Activated CD4-positive, alpha-beta T cell treated with anti-CD3 and anti-CD28 coated beads, Interleukin-2, amount 50 U/mL, for 24 hours (primary cell): ENCODE measurements at regions not wholly inside any gene's neighbourhood (a gene's known extent, or its start where the extent isn't known, plus 50 kb on each side); places are given as distances from the start of the nearest gene placed in this dataset.
"Not testable (repeated sequence)": the region's sequence is repeated elsewhere in the genome, so short reads cannot be mapped to it uniquely, and the experiment has no call there.

Source experiments
- DNase-seq, 2 donors: peaks; one replicate each; pipeline ENCODE4 v3.0.0-alpha.2; 2020; ENCODE audit warnings: low read depth in 1 of 2, low spot score in 1 of 2

DNA sequence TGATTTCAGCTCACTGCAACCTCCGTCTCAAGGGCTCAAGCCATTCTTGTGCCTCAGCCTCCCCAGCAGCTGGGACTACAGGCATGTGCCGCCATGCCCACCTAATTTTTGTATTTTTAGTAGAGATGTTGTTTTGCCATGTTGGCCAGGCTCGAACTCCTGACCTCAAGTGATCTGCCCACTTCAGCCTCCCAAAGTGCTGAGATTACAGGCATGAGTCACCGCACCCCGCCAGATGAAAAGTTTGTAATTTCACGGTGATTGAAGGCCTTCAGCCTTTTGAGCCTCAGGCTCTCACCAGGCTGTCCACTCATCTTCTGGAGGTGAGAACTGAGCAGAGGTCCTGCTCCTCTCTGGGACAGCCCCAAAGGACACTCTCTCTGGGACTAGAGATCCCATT is 103.2 kb downstream of the HIF1AN start:
- not testable (repeated sequence) for DNase-seq

DNA sequence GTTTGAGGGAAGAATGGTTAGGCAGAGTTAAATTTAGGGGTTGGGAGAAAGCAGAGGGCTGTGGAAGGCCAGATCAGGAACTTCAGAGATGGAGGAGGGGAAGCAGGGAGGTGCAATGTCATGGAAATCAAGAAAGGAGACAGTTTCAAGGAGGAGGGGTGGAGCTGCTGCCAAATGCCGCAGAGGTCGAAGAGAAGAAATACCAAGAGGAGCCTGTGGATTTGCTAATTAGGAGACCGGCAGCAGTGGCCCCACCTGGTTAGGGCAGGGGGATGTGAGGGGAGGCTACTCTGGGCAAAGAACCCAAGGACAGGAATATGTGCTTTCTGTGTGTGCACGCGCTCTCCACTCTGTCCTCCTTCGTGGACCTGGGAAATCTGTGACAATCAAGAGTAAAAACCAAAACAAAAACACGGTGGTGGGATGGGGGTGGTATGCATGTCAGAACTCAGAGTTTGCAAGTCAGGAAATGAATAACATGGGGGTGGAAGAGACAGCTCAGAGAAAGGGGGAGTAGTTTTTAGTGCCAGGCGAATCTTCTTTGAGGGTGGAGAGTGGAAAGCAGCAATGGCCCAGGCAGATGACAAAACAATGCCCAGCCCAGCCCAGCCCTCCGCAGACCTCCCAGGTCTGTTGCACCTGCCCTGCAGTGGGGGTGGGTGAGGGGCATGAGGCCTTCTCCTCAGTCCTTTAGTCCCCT is 102.9 kb upstream of the PAX2 start:
- no peak for DNase-seq

DNA sequence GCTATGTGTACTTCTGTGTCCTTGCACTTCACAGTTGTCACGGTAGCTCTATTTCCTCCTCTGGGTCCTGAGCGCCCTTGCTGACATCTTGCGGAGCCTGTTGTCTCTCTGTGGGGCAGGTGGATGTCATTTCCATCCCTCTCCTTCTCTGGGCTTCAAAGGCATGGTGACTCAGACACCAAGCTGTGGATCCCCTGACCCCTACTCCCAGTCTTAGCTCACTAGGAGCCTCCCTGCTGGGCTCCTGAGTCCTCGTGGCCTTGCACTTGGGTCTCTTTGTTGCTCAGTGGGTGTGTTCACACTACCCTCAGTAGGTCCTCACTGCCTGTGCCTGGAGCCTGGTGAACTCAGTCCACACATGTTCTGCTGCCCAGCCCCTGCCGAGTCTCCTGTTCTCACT is 100.3 kb upstream of the PAX2 start:
- DNase-seq: no peak

DNA sequence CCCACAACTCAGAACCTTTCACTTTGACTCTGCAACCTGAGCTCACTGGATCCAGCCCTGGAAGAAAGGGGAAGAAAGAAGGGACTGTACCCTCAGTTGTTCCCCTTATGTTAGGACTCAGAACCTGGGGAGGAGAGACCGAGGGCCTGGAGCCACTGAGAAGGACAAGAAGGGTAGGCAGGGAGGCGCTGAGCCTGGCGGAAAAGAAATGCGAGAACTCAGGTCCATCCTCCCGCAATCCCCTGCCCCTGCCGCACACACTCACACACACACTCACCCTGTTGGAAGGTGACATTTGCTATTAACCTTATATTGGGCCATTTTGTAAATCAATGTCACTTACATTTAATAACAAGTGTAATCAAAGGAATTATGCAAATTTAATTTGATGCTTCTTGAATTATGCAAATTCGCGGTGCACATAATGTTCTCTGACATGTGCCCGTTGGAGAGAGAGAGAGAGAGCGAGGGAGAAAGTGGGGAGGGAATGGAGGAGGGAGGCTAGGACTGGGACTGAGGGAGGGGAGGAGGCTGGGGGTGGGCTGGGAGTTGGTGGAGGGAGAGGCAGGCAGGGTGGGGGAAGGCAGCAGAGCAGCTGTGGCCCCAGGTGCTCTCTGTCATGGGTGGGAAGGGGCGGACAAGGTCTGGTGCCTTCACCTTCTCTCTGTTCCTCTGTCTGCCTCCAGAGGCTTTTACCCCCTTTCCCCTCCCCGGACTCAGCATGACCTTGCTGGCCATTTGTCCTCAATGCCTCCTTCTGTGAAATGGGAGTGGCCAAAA is 99.6 kb upstream of the PAX2 start:
- no peak for DNase-seq

DNA sequence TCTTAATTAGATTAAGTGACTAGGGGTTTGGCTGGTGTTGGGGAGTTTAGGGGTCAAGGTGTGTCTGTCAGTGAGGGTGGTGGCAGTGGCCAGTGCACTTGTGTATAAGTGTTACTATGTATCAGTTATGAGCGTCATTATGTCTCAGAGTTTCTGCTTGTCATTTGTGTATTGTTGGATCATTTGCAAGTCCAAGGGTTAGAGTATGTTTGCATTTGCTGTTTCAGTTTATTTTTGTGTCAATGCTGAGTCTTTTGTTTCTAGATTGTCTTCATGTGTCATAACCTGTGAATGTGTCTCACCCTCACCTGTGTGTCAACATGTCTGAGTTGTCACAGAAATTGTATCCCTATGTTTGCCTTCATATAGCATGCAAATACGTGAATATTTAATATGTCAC is 97.5 kb upstream of the PAX2 start:
- DNase-seq: no peak

DNA sequence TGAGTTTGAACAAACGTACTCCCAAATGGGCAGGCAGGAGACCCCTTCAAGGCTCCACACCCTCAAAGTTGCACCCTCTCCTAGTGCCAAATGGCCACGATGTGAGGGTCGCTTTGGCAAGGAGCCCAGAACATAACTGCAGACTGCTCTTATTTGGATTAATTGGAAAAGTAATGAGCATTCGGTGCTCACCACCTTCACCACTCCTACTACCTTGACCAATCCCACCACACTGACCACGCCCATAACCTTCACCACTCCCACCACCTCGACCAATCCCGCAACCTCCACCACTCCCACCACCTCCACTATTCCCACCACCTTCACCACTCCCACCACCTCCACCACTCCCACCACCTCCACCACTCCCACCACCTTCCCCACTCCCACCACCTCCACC is 94.7 kb upstream of the PAX2 start:
- no peak for DNase-seq

DNA sequence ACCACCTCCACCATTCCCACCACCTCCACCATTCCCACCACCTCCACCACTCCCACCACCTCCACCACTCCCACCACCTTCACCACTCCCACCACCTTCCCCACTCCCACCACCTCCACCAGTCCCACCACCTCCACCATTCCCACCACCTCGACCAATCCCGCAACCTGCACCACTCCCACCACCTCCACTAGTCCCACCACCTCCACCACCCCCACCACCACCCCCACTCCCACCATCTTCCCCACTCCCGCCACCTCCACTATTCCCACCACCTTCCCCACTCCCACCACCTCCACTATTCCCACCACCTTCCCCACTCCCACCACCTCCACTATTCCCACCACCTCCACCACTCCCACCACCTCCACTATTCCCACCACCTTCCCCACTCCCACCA is 94.3 kb upstream of the PAX2 start:
- DNase-seq: not testable (repeated sequence)

DNA sequence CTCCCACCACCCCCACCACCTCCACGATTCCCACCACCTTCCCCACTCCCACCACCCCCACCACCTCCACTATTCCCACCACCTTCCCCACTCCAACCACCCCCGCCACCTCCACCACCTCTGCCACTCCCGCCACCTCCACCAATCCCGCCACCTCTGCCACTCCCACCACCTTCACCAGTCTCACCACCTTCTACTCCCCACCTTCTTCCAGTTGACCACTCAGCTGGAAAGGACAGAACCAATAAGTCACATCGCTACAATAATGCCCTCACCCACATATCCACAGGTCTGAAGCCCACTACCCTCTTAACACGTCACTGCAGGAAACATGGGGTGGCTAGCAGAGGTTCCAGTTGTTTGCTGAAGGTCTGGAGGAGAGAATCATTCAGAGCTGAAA is 93.5 kb upstream of the PAX2 start:
- DNase-seq: no peak

DNA sequence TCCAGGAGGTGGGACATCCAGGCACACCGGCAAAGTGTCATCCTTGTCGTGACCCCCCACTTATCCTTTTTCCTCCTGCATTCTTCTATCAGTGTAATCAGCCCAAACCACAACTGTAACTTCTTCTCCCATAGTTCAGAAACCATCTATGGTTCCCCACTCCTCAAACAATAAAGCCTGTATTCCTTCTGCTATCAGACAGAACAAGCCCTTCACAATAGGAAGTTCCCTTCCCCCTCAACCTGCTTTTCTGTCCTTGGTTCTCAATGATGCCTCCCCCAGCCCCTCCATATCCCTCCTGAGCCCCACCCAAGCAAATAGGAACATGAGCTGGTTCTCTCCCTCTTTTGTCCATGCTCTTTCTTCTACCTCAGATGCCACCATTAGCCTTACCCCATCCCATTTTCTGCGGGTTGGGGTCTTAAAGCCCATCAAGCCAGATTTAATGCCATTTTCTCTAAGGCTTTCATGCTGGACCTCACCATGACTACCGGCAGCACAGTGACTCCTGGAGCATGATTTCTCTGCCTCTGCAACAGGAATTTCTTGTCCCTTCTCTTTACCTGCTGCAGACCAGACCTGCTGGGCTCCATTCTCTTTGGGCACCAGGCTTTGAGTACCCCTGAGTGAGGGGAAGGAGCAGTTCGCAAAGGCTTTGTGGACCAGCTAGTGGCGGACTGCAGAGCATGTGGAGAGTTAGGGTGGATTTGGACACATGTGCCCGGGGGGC is 92.8 kb upstream of the PAX2 start:
- DNase-seq: no peak

DNA sequence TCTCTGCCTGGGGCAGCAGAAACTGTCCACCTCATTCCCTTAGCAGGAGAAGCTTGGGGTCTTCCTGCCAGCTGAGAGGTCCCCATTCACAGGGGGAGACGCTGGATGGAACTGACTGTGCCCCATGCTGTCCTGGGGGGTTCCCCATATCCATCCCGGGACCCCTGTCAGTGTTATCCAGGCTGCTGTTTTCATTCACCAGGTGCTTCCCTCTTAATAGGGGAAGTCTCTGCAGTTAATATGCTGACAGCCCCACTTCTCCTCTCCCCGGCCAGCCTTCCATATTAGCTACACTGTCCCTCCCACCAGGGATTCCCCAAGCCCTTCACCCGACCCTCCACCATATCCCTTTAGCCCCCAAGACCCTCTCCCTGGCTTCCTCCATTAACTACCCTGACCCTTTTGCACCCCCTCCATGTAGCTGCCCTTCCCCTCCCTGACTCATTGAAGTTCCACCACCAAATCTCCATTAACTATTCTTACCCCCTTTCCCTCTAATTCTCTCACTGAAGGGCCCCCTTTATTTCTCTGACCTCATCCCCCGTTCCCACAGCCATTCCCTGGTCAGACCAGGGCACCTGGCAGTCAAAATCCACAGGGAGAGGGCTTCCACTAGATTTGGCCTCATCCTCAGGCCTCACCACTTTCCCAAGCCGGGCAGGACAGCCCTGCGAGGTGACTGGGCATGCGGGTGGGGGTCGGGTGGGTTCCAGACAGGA is 92.0 kb upstream of the PAX2 start:
- no peak for DNase-seq

DNA sequence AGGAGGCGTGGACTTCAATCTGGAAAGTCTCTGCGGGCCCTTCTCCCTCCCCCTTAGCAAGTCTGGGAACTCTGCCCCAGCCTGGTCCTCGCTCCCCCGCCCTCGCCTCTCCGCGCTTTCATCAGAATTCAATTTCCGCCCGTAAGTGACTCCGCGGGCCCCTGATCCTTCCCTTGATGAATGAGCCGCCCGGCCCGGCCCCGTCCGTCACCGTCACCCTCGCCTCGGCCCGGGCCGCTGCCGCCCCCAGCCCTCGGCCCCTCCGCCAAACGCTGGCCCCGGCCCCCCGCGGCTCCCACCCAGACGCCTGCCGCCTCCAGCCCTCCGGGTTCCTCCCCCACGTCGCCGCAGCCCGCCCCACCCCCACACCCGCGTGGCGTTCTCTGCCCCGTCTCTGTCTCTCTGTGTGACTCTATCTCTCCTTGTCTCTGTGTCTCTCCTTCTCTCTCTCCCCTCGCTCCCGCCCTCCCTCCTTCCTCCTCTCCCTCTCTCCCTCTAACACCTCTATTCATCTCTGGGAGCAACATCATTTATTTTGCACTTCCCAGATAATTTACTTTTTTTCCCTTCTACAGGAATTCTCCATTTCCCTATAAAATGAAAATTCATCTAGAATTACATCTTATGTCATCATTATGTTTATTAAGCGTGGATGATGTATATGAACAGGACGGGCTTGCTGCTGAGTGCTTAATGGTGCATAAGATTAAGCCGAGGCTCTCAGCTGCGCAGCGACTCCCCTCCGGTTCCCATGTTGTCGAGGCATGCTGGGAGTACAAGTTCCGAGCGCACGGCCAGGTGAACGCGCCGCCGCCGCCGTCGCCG is 91.2 kb upstream of the PAX2 start:
- DNase-seq: no peak

DNA sequence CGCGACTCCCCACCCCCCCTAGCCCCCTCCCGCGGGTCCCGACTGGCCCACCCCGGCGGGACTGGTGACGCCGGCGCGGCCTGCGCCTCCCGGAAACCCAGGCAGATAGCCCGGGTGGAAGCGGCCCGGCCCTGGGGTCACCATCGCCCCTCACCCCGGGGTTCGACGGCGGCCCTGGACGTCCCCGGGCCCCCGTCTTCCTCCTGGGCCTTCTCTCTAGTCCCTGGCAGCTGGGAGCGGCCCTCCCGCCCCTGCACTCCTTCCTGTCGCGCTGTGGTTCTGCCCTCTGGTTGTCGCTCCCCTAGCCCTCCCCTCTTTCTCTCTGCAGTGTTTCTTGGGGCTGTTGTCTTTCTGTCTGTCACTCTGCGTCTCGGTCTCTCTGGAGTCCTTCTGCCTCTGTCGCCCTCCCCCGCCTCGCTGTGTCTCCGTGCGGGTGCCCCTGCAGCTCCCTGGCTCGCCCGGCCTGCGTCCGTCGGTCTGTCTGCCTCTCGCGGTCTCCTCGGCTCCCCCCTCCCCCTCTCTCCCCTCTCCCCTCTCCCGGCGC is 90.5 kb upstream of the PAX2 start:
- no peak for DNase-seq

DNA sequence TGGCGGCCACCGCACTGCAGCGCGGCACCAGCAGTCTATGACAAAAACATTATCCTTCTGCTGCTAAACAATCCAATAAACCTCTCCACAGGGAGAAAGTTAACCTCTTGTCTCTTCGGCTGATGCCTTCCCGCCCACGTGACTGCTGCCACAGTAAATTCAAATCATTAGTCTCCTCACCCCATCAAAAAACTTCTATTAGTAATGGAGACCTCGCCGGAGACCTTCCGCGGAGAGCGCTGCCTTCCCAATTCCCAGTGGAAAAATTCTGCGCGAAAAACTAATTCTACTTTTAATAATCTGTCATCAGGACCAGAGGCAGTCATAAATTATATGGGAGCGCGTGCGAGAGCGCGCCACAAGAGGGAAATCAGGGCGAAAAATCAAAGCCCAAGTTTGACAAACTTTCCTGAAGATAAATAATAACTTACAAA is 90.0 kb upstream of the PAX2 start:
- DNase-seq: no peak

DNA sequence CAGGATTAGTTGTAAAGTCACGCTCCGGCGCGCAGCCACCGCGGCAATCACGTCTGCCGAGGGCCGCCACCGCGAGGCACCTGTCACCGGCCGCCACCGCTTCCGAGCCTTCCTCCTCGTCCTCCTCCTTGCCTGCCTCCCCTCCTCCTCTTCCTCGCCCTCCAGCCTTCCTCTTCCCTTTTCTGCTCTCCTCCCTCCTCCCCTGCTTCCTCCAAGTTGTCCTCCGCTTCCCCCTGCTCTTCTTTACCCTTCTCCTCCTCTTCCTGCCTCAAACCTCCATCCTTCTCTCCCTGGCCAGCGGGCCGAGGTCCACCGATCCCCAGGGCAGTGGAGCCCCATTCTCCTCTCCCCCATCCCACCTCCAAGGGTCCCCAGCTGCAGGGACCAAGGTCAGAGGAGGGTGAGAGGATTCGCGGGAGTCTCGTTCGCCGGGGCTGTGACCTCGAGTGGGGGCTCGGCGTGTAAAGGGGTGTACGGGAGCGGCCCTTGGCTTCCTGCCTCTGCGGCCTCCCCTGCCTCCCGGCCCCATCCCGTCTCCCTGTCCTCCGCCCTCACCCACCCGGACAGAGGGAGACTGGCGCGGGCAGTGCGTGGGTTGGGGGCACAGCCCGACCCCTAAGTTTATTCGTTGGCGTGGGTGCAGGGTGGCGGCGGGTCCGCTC is 89.5 kb upstream of the PAX2 start:
- DNase-seq: no peak

DNA sequence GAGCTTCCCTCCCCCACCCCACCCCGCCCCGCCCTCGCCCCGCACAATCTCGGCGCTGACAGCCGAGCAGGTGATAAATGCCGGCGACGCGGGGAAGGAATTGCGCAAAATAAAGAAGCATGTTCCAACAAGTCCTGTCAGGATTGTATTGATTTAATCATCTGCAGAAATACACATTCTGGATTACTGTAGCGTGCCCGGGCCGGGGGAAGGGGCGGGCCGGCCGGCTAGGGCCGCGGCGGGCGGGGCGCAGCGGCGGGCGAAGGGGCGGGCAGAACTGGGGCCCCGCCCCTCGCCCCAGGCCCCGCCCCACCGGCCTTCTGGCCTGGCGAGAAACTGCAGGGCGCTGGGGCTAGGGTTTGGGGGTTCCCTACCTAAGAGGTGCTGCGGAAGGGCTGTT is 88.9 kb upstream of the PAX2 start:
- no peak for DNase-seq

DNA sequence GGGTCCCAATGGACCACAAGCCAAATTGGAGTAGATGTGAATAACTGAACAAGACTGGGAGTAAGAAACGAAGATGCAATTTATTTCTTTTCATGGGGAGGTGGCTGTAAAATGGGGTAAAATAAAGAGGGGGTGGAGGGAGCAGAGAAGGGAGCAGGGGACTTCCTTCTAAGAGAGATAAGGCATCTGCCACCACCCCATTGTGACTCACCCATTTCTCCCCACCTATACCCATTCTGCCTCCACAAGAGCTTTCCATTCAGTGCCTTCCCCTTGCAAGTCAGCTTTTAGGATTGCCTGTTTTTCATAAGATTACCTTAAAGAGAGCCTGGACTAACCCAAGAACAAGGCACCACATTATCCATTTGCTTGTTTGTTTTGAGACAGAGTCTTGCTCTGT is 87.1 kb upstream of the PAX2 start:
- DNase-seq: no peak

DNA sequence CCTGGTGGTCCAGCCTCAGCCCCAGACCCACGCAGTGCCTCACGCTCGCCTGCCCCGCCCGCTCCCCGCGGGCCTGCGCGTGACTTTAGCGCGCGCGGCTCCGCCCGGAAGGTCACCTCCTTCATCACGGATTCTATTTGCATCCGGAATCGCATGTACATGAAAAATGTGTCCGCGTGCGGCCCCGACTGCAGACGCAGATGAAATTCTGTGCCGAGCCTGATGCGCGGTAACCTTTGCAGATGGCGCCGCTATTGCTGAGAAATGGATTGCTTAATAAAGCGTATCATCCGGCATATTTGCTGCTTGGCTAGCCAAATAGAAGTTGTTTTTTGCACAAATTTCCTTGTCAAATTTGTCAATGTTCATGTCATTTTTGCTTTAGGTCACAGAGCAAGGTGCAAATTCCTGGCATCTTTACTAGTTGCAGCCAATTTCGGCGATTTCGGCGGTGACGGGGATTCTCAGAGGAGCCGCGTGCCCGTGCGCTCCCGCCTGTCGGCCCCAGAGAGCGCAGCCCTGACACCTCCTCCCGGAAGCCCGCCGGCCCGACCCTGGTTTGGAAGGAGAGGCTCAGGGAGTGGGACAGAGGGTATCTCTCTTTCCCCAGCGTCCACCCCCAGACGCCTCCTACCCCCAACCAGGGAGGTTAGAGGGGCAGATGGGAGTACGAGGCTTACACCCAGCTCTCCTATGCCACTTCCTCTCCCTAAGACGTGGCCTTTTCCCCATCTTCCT is 85.9 kb upstream of the PAX2 start:
- DNase-seq: no peak

DNA sequence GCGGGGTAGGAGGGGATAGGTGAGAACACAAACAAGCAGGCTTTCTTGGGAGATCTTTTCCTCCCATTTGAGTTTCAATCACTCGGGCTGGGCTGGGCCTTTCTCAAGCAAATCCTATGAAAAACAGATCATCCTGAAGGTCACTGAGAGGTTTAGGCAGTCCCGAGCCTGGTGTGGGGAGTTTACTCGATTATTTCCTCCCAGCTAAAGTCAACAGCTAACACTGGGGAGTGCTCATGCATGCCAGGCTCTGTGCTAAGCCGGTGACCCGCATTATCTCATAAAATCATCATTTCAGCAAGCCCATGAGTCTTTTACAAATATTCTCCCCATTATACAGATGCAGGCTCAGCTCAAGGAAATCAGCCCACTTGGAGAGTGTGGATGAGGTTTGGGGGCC is 85.0 kb upstream of the PAX2 start:
- no peak for DNase-seq

DNA sequence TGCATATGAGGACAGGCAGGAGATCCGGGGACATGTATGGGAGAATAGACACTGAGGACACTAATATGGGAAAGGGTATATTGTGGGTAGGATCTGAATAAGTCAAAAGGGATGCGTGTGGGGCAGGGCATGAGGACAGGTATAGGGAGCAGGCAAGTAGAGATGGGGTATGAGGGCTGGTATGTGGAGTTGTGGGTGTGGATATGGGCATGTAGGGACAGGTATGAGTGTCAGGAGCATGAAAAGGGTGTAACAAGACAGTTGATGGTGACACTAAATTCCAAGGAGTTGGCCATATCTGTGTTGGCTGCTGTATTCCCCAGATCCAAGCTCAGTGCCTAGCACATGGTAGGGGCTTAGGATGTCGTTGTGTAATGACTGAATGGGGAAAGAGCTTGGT is 84.4 kb upstream of the PAX2 start:
- no peak for DNase-seq
